ENCODE measurements at regions not wholly inside any gene's neighbourhood (a gene's known extent, or its start where the extent isn't known, plus 50 kb on each side); places are given as distances from the start of the nearest gene placed in this dataset.

- RAD21 ChIA-PET (ENCODE audit: unreplicated experiment) = no interaction called here
- Histone ChIP-seq H3K27me3 (replicated peaks in 1 of 2; ENCODE audit: control insufficient read depth in 2 of 2, insufficient read depth in 2 of 2, low read length in 1 of 2) (no peaks in the 10 kb centered on the region; a peak in 1 of 4 replicates), H3K9ac (ENCODE audit: control insufficient read depth, insufficient read depth, low read length) (no peak overlapping the region), H4K20me1 (ENCODE audit: control insufficient read depth, insufficient read depth) (no peaks in the 10 kb centered on the region), H3K79me2 (ENCODE audit: control insufficient read depth, insufficient read depth, low read length) (no peaks in the 10 kb centered on the region), H3K4me2 (ENCODE audit: control insufficient read depth, insufficient read depth) (no peak overlapping the region), H3K4me3 (no peak overlapping the region), H2AFZ (ENCODE audit: control insufficient read depth, low read depth, low read length) (no peak overlapping the region), H3K36me3 (ENCODE audit: control insufficient read depth in 2 of 2, insufficient read depth in 2 of 2, low read length in 1 of 2) (no peaks in the 10 kb centered on the region), H3K27ac (ENCODE audit: control insufficient read depth, insufficient read depth) (no peak overlapping the region), H3K4me1 (ENCODE audit: control insufficient read depth, insufficient read depth, low read length) (no peaks in the 10 kb centered on the region), H3K9me3 (replicated peaks; ENCODE audit: control insufficient read depth, insufficient read depth, low read length) (no peaks in the 10 kb centered on the region)
- no peak for ATAC-seq
- TF ChIP-seq NFIC (IDR thresholded peaks at IDR 0.05; ENCODE audit: low read depth, low read length) = no peak
- no peak for TF ChIP-seq ZBTB4 (CRISPR knock-in tag; IDR thresholded peaks at IDR 0.05)
- no peak for TF ChIP-seq BHLHE40 (IDR thresholded peaks at IDR 0.05; ENCODE audit: borderline replicate concordance in 1 of 2, low read depth in 2 of 2, low read length in 1 of 2)
- no peak for TF ChIP-seq MEF2A (IDR thresholded peaks at IDR 0.05; ENCODE audit: insufficient read depth, low read depth, low read length)
- TF ChIP-seq SMC3 (IDR thresholded peaks at IDR 0.05; ENCODE audit: borderline replicate concordance, low read length) = no peak
- no peak for TF ChIP-seq SREBF1 (IDR thresholded peaks at IDR 0.05; ENCODE audit: low read length)
- TF ChIP-seq BMI1 (IDR thresholded peaks at IDR 0.05; ENCODE audit: borderline replicate concordance) = no peak
- no peak for TF ChIP-seq ZNF622 (IDR thresholded peaks at IDR 0.05)
- no peak for TF ChIP-seq CREB1 (IDR thresholded peaks at IDR 0.05; ENCODE audit: low read depth)
- TF ChIP-seq POLR2A (IDR thresholded peaks at IDR 0.05; ENCODE audit: low read depth, low read length) = no peak
- TF ChIP-seq STAT1 (conservative IDR thresholded peaks at IDR 0.05) = no peak
- TF ChIP-seq HDAC6 (IDR thresholded peaks at IDR 0.05; ENCODE audit: unreplicated experiment) = no peak
- TF ChIP-seq CTCF (IDR thresholded peaks at IDR 0.05 in 2 of 3, conservative IDR thresholded peaks at IDR 0.05 in 1 of 3; ENCODE audit: control insufficient read depth in 2 of 3, extremely low read depth in 1 of 3, insufficient read depth in 1 of 3, low read depth in 3 of 3, low read length in 3 of 3) = no peak
- TF ChIP-seq RB1 (IDR thresholded peaks at IDR 0.05; ENCODE audit: borderline replicate concordance) = no peak
- TF ChIP-seq CBX5 (IDR thresholded peaks at IDR 0.05; ENCODE audit: low read depth) = no peak
- TF ChIP-seq PAX8 (IDR thresholded peaks at IDR 0.05) = no peak
- TF ChIP-seq TCF3 (IDR thresholded peaks at IDR 0.05; ENCODE audit: borderline replicate concordance, insufficient read depth, low read depth, low read length) = no peak
- TF ChIP-seq EGR1 (IDR thresholded peaks at IDR 0.05; ENCODE audit: borderline replicate concordance in 1 of 2, low read depth in 2 of 2, low read length in 2 of 2) = no peak
- SMC1A ChIA-PET (ENCODE audit: uncharacterized antibody, unreplicated experiment) = no interaction called here
- POLR2A ChIA-PET = no interaction called here
- WGBS (ENCODE audit: insufficient coverage, insufficient replicate concordance, low lambda C conversion rate, missing lambda C conversion rate) = 3% methylated on average over 3 of the region's 3 CpGs
- in situ Hi-C loops (cut with MboI) = no loop called here
- no peak for FAIRE-seq
- BruUV-seq (replicated peaks) = no TSS peak
- CTCF ChIA-PET = no interaction called here
- intact Hi-C loops (cut with micrococcal nuclease; ENCODE audit: unreplicated experiment) = no loop called here
- DNase-seq (ENCODE audit: low read depth, low spot score) = no peak
These were observed 250.4 kb upstream of the NCKAP5 start for GRCh38 chr2:133818661-133819060.

Measured in GM12878 (cell line).